SK-N-SH (cell line): ENCODE measurements at regions not wholly inside any gene's neighbourhood (a gene's known extent, or its start where the extent isn't known, plus 50 kb on each side); places are given as distances from the start of the nearest gene placed in this dataset.

Experiments used
- CTCF ChIP-seq: fragments of 200-600 bp; sonication (generic); IDR thresholded peaks from 2 replicates; pipeline ENCODE4 v1.6.1; 2017; ENCODE audit warnings: antibody characterized with exemption, mild to moderate bottlenecking, moderate library complexity
- ELF1 ChIP-seq: IDR thresholded peaks from 2 replicates; pipeline ENCODE4 v1.4.0; 2012
- EP300 ChIP-seq, 2 experiments: IDR thresholded peaks; 2 replicates each; pipeline versions ENCODE4 v1.4.0 to v1.6.1; 2012; ENCODE audit warnings: borderline replicate concordance in 1 of 2, low read depth in 1 of 2, low read length in 1 of 2
- EZH2phosphoT487 ChIP-seq: fragments of 200-600 bp; sonication (generic); IDR thresholded peaks from 2 replicates; pipeline ENCODE4 v1.6.1; 2017; ENCODE audit warnings: low read depth, mixed run types, mild to moderate bottlenecking, antibody characterized with exemption, moderate library complexity, borderline replicate concordance
- FOXJ3 ChIP-seq: sonication (generic); formaldehyde crosslinking; IDR thresholded peaks from 2 replicates; pipeline ENCODE4 v1.5.1; 2020; ENCODE audit warnings: mild to moderate bottlenecking, missing genetic modification reagents
- MXI1 ChIP-seq: IDR thresholded peaks from 2 replicates; pipeline ENCODE4 v1.6.1; 2012; ENCODE audit warnings: mild to moderate bottlenecking, low read depth, low read length, improper control_type of control experiment
- POLR2AphosphoS5 ChIP-seq: IDR thresholded peaks from 2 replicates; pipeline ENCODE4 v1.6.1; 2012; ENCODE audit warnings: low read depth, low read length
- SMC3 ChIP-seq: IDR thresholded peaks from 2 replicates; pipeline ENCODE4 v1.6.1; 2012; ENCODE audit warnings: low read depth, low read length, improper control_type of control experiment
- TAF1 ChIP-seq: IDR thresholded peaks from 2 replicates; pipeline ENCODE4 v1.6.1; 2012; ENCODE audit warnings: low read depth, mild to moderate bottlenecking, low read length, moderate library complexity, borderline replicate concordance
- TF ChIP-seq, protein P1 (sequence below): IDR thresholded peaks from 2 replicates; pipeline ENCODE4 v1.4.0; 2012; ENCODE audit warnings: low read depth, borderline replicate concordance

DNA sequence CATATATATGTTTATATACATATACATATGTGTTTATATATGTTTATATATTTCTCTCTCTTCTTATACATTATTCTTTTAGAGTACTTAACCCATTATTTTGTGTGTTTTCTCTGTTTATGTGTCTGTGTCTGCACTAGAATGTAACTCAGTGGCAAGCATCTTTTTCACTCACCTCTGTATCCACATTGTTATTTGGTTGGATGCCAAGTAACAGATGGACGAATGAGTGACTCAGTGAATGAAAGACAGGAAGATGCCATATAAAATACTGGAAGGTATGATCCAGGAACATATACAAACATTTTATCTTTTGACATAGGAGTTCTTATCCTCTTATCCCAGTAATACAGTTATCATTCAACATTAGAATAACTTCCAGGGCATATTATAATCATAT lies 684.8 kb downstream of the RNF144A start:
- TF ChIP-seq EP300 (IDR thresholded peaks at IDR 0.05; ENCODE audit: borderline replicate concordance in 1 of 2, low read depth in 1 of 2, low read length in 1 of 2) (no peak), EZH2phosphoT487 (no peak), SMC3 (no peak), ELF1 (no peak), CTCF (no peak), POLR2AphosphoS5 (no peak), TAF1 (no peak), FOXJ3 (no peak), MXI1 (no peak)
- TF ChIP-seq, protein P1, sequence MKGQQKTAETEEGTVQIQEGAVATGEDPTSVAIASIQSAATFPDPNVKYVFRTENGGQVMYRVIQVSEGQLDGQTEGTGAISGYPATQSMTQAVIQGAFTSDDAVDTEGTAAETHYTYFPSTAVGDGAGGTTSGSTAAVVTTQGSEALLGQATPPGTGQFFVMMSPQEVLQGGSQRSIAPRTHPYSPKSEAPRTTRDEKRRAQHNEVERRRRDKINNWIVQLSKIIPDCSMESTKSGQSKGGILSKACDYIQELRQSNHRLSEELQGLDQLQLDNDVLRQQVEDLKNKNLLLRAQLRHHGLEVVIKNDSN, result no peak
